Cerebellar nuclear complex (tissue), 1 donor: ENCODE measurements at regions not wholly inside any gene's neighbourhood (a gene's known extent, or its start where the extent isn't known, plus 50 kb on each side); places are given as distances from the start of the nearest gene placed in this dataset.
"Not testable (repeated sequence)": the region's sequence is repeated elsewhere in the genome, so short reads cannot be mapped to it uniquely, and the experiment has no call there.

ENCODE experiments used
- DNase-seq, 2 experiments: peaks; one replicate each; lab custom pipeline; 2025; lab: John Stamatoyannopoulos, UW

DNA sequence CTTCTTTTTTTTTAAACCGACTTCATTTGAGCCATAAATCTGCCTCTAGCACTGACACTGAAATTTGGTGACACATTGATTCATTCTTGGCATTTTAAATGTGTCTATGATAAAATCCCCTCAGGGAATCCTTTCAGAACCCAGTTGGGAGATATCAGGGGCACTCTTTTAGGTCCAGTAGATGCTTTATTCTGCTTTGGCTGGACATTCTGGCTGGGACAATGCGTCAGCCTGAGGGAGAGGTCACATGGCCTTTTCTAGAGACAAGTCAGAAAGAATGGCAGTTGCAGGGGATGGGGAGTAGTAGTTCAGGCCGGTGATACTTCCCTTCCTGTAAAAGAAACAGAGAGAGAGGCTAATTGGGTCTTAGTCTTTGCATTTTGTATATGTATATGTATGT is 63.1 kb downstream of the TRIM43 start:
- not testable (repeated sequence) for DNase-seq

DNA sequence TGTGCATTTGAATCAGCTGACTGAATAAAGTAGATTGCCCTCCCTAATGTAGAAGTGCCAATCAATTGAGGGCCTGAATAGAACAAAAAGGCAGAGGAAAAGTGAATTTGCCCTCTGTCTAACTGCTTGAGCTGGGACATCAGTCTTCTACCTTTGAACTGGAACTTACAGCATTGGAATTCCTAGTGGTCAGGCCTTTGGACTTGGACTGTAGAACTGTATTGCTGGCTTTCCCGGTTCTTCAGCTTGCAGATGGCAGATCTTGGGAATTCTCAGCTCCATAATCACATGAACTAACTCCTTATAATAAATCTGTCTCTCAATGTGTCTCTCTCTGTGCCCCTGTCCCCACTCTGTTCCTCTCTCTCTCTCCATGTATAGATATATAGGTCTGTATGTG is 64.8 kb downstream of the TRIM43 start:
- not testable (repeated sequence) for DNase-seq

DNA sequence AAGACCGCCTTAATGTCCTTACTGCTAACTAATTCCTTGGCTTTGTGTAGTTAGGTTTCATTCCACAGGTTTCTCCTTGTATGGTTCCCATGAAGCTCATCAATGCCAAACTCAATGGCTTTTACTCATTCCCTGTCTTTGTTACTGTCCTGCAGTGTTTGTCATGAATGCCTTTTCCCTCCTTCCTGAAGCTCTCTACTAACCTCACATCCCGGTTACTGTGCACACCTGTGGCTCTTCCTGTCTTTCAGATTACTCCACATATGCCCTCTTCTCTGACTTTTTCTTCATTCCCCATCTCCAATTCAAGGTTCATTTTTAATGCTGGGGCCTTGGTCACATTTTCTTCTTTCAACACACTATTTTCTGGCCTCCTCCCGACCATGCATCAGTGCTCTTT is 66.1 kb downstream of the TRIM43 start:
- not testable (repeated sequence) for DNase-seq

DNA sequence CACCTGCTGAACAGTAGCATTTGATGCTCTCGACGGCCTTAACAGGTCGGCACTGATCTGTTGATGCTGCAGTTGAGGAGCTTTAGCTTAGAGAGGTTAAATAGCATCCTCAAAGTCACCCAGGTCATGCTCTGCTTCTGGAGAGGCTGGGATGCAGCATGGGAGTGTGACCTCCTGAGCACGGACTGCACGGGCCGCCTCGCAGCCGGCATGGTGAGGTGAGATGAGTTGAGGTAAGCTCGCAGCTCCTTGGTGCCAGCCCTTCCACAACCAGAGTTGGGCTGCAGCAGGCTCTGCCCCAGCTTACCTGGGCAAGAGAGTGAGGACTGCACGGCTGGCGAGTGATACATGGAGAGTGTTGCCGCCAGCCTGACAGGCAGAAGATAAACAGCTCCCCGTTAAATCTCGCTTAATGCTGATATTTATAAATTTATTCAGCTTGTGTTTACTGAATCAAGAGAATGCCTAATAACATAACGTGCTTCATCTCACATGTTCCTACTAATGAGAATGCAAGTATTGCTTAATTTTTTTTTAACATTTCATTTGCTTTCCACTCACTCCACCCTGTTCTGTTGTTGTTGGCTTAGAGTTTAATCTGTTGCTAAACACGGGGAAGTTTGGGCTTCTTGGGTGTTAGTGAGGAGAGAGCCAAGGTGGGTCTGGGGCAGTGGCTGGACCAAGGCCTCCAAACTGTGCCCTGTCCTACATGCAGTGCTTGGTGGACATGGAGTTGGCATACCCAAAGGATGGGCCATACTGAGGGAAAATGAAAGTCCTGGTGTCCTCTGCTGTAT is 69.2 kb downstream of the TRIM43 start:
- not testable (repeated sequence) for DNase-seq

DNA sequence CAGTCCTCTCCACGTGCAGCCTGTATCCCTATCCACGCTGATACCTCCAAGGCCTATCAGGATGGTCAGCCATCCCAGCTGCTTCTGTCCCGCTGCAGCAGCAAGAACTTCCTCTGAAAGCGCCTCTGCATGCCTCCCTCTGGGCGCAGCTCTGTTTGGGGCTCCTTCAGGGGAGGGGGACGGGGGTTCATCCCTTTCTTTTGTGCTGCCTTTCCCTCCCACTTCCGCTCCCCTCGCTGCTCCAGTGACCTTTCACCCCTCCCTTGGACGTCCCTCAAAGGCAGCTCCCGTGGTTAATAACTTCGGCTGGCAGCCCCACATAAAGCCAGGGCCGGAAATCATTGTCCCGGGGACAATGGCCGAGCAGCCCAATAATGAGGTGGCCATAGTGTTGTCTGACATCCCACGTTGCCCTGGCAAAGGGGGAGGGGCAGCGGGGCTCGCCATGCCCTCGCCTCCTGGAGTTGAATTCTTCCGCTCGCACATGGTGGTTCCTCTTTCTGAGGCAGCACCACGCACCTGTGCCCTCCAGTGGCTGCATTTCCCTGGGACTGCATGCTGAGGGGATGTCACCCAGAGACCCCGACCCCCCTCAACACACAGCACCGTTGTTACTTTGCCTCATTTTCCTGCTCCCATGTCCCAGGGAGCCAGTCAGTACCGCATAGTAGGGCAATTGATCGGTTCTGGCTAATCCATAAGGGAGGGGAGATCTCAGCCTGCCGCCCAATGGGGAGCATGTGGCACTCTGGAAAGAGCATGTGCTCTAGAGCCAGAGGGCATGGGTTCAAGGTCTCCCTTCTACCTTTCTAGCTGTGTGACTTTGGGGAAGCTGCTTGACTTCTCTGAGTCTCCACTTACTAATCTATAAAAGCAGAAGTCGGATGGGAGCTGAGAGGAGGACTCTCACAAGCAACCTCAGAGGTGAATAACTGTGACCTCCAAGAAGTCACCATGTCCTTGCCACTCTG is 72.0 kb downstream of the TRIM43 start:
- not testable (repeated sequence) for DNase-seq

DNA sequence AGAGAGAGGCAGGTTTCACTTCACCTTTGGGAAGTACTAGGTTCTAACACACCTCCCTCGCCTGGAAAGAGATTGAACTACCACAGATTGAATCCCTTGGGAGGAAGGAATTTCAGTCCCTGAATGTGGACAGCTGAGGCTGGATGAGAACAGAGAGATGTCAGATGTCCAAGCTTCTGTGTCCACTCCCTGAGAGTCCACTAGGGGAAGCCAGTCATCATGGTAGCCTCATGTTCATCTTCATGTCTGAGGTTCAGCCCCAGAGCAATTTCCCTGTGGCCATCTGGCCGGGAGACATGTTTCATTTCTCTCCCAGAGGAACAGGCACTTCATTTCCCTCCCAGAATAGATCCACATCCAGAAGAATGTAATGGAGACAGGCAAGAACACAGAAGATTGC is 74.8 kb downstream of the TRIM43 start:
- DNase-seq: not testable (repeated sequence)

DNA sequence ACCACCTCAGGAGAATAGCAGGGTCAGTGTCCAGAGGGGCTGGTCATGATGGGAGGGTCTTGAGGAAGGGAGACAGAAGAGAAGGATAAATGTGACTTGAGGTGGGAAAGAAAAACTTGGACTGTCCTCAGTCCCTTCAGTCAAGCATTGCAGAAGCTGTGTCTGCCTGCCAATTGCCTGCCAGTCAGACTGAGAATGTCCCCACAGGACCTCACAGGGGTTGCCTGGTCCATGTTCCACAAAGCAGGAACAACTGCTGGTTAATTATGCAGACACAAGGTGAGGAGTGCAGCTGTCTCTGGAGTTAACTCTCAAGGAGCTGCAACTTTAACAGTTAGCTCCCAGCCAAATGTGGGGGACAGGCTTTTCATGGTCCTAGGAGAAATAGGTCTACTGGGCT is 75.7 kb downstream of the TRIM43 start:
- DNase-seq: no peak

DNA sequence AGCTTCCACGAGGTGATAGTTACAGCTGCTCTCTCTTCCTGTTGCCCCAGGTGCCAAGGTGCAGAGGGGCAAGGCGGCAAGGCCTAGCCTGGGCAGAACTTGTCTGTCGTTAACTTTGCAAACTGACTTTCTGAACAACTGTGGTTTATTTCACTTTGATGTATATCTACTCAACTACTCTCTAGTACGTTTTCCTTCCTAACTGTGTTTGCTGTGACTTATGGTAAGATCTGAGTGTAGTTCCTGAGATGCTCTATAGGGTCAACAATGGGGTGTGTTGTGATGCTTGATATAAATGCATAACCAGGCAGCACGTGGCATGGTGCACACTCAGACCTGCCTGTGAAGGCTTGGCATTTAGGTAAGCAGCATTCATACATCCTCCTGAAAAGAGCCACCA is 77.1 kb downstream of the TRIM43 start:
- not testable (repeated sequence) for DNase-seq

DNA sequence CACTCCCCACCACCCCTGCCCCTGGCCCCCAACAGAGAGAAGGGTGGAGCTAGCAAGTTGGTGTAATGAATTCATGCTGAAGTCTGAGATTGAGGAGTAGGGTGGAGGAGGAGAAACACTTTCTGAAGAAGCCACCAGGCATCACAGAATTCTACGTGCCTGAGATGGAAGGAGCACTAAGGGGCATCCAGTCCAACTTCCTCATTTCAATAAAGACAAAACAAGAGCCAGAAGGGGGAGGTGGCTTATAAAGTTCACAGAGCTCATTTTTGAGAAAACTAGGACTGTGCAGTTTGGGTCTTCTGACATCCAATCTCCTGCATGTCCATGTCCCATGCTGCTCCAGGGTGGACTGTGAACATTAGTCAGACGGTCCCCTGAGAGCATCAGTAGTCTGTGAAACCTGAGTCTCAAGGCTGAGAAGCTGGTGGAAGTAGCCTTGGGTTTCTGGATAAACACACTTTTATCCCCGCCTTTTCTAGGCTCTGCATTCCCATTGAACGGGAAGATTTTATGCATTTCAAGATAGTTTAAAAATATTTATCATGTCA is 77.7 kb downstream of the TRIM43 start:
- DNase-seq: no peak

DNA sequence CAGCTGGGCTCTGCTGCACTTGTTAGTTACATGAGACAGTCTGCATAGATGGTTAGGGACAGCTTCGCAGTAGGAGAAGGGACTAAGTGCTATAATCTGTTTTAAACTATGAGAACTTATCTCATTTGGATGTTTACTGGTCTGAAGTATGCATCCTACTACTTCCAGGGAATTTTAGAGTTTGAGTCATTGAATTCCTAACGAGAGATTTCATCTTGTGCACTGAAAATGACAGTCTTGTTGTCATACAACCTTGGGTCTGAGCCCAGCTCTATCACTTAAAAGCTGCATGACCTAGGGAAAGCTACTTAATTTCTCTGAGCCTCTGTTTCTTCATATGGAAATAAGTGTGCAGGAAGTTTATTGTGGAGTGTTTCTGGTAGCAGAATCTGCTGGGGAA is 78.4 kb downstream of the TRIM43 start:
- DNase-seq: no peak

DNA sequence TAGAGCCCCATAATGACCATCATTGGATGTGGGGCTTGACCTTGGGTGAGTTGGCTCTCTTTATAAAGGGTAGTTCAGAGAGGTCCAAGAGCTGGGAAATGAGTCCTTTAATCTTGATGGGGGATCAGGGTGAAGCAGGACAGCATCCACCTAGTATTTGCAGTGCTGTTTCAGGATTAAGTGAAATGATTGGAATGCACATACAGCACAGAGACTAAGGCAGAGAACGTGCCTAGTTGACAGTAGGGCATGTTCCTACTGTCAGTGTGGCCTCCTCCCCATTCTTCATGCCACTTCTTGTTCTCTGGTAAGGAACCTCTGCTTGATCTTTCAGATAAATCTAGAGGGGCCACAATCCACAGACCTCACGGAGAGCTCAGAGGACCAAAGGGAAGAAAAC is 78.9 kb downstream of the TRIM43 start:
- DNase-seq: no peak

DNA sequence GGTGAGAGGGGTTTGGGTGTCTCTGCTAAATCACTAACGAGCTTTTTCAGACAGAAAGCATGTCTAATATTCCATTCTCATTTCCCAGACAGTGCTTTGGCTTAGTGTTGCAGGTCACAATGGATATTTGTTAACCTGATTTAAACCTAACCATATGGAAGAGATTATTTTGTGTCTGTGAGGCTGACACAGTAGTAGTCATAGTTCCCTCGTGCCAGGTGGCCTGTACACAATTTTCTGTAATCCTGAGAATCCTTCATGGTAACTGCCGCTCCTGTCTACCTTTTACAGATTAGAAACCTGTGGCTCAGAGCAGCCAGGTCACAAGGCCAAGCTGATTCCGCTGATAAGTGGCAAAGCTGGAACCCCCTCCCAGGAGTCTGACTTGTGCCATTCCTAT is 79.4 kb downstream of the TRIM43 start:
- not testable (repeated sequence) for DNase-seq

DNA sequence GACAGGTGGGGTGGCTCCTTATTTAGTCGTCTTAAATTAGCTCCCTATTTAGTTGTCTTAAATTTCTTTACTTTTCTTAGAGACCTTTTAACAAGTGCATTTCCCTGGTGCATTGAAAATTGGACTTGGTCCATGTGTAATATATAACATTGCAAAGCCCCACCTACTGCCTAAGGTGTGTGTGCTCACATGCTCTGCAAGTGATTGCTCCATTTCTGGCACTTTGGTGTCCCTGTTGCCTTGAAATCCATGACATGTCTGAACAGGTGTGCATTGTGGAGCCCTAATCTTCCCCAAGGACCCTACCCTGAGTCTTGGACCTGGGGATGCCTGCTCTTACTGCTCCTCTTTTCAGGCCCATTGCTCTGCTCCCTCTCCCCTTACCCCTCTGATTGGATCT is 80.2 kb downstream of the TRIM43 start:
- not testable (repeated sequence) for DNase-seq

DNA sequence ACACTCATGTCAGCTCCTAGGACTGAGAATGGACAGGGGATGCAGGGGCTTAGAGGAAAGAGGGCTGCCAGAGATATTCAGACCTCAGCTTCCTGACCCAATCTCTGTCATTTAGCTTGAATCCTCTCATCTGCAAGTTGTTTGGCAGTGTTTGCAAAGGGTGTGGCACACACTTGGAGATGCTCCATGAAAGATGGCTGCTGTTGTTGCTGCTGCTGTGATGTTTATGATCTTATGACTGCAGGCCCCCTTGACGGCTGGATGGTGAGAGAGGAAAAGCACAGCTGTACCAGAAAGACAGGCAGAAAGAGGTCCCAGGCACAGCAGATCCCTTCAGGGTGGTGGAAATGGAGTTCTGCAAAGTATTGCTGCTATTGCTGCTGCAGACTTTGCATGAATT is 80.7 kb downstream of the TRIM43 start:
- DNase-seq: not testable (repeated sequence)

DNA sequence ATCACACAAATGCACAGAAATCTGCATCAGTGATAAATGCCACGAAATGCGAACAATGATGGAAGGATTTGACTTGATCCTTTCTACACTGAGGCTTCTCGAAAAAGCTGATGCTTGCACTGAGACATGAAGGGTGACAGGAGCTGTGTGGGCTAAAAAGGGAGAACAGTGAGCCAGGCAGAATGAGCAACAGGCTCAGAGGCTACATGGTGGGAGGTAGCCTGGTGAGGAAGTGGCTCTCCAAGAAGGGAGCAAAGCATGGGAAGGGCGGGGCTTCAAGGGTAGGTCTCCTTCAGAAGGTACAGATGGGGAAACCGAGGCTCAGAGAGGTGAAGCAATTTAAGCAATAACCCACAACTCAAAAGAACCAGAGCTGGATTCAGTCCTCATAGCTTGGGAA is 82.4 kb downstream of the TRIM43 start:
- no peak for DNase-seq

DNA sequence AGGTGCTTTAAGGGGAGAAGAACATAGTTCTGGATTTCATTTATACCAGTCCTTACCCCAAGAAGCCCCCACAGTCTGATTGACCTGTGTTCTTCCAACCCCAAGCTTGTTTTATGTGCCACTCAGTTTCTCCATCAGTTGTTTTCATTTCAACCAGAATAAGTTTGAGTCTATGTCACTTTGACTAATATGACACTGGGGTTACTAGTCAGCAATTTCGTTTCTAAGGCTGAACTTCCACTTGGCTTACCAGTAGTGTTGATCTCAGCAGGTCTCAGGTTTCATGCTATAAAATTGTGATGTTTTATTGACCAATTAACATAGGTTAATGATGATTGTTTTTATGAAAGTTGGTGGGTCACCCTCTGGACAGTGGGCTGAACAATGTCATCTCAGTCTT is 84.8 kb downstream of the TRIM43 start:
- not testable (repeated sequence) for DNase-seq

DNA sequence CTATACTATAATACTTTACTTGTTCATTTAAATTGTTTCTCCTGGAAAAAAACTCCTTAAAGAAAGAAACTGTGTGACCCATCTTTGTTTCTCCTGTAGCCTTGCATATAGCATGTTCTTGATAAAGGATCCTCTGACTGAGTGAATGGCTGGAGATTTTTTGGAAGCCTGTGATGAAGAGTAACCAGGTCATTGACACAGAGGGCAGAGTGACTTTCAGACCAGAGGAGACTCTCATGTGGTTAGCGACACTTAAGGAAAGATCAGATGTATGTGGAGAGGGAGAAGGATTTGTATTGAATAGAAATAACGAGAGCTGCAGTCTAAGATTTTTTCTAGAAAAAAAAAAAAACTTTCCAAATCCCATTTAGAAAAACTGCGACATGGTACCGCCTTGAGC is 85.5 kb downstream of the TRIM43 start:
- DNase-seq: no peak

DNA sequence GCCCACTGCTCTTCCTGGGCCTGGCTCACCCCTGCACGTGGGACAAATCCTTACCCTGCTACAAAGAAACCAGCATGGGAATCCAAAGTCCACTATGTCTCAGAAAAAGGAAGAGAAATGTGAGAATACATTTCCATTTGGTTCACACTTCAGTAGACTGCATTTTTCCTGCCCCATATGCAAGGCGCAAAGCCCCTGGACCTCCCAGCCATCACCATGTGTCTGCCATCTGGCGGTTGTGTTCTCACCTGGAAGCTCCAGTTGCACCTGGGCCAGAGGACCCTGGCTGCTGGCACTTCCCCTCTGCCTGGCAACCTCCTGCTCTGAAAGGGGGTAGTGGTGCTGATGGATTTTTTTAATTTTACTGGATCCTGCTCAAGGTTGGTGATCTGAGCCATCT is 86.0 kb downstream of the TRIM43 start:
- DNase-seq: not testable (repeated sequence)

DNA sequence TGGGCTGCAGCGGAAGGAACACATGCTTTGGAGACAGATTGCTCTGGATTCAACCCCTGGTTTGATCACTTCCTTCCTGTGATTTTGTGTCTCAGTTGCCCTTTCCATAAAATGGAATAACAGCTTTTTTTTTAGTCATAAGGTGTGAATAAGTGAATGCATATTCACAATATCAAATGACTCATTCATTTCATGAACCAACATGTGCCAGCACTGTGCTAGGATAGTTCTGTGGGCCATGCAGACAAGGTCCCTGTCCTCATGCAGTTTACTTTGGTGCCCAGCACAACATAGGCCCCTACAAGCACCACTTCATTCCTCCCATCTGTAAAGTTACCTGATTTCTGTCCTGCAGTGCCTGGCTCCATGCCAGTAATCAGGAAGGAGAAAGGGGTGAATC is 89.4 kb downstream of the TRIM43 start:
- not testable (repeated sequence) for DNase-seq

DNA sequence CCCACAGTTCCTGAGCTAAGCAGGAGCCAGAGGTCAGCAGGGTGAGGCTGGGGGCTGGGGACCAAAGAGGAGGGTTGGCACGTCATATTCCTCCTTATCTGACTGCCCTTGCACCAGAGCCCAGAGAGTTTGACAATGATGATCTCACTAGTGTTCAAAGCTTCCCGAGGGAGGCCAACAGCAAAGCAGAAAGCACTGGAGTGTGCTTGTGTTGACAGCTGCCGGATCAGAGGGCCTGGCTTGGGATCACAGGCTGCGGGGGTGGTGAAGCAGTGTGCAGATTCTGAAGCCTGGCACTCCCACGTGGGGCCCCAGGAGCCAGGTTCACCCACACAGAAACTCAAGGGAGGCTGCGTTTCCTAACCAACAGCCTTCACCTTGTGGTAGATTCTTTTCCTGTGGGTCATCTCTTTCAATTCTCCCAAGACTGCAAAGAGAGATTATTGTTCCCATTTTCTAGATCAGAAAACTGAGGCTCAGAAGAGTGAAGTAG is 89.8 kb downstream of the TRIM43 start:
- not testable (repeated sequence) for DNase-seq

DNA sequence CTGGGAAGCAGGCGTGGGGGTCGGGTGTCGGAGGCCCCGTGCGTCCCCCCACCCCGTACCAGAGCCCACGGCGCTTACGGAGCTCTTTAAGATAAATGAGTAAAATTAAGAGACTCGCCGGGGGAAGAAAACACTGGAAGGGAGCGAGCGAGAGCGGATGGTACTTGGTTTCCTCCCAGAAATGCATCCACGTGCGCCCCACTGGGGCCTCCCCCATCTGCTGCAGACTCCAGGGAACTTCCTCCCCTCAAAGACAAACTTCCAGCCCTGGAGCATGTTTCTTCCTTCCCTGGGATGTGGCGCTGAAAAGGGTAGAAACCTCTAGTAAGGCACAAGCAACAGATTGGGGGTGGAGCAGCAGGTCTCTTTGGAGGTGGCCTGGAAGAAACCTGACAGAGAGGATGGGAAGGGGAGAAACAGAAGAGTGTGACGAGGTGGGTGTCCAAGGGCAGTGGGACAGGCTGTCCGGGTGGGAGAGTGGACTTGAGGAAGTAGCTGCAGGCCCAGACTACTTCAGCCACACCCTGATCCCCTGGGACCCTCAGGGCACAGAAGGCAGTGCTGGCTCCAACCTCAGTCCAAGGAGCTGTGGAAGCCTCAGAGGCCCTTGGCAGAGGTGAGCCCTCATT is 91.2 kb downstream of the TRIM43 start:
- peak in 1 of 2 experiments; percentile 8 for DNase-seq

DNA sequence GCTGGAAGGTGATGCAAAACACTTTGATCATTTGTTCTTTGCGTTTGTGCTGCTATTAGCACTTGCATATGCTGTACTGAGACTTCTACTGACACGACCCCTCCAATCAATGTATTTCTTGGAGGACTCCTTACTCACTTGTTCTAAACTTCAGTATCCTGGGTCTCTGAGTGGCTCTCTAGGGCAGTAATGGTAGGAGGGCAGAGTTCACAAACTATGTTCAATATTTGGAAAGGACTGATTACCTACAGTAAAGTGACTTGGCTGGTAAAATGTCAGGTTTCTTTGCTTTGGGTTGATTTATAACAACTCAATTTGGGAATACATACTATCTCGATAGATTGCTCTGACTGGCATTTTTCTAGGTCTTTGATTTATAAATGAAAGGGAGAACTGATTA is 93.7 kb downstream of the TRIM43 start:
- DNase-seq: no peak
